K562 (cell line): ENCODE measurements at regions not wholly inside any gene's neighbourhood (a gene's known extent, or its start where the extent isn't known, plus 50 kb on each side); places are given as distances from the start of the nearest gene placed in this dataset.

ENCODE experiments used
- ATAC-seq: fragments of 200-7000 bp; cut with Tn5 transposase; 3 replicates; pipeline ENCODE4 v1.9.1; 2020; ENCODE audit warnings: moderate library complexity
- BruUV-seq: library from RNA; stranded (reverse); fragments of 400-500 nt; replicated peaks from 2 replicates; lab custom pipeline; 2021; lab: Mats Ljungman, UMichigan
- CTCF ChIA-PET: fragments of 300-600 bp; formaldehyde crosslinking; extraction: SDS; loops from one replicate; lab custom pipeline; 2021; ENCODE audit warnings: low intra/inter-chr PET ratio; lab: Yijun Ruan, JAX
- POLR2A ChIA-PET: fragments of 300-600, 350-650 bp; sonication (Branson Sonifier 250); formaldehyde crosslinking; extraction: SDS; loops from one replicate; lab custom pipeline; 2021; ENCODE audit warnings: antibody characterized with exemption, inconsistent platforms; lab: Yijun Ruan, JAX
- DNase-seq, 4 experiments: peaks; one replicate each; pipeline versions ENCODE4 v3.0.0 to v3.0.0-alpha.2; 2011 to 2018; ENCODE audit warnings: low spot score in 3 of 4, mixed read lengths in 3 of 4; ENCODE audit errors: extremely low read depth in 1 of 4
- FAIRE-seq: peaks from 2 replicates; lab custom pipeline; 2011; peaks lifted over from hg19 to GRCh38; lab: Jason Lieb, UNC
- H2AFZ ChIP-seq: 2 replicates; pipeline ENCODE4 v1.6.0; 2011; ENCODE audit warnings: low read depth, low read length, control low read depth, inconsistent platforms
- H3K27ac ChIP-seq: fragments of 200-600 bp; 3 replicates; pipeline ENCODE4 v1.8.0; 2011; ENCODE audit warnings: low read depth, mild to moderate bottlenecking, control low read depth, inconsistent platforms, low read length, moderate library complexity, mixed read lengths; ENCODE audit errors: extremely low read depth
- H3K27me3 ChIP-seq, 2 experiments: fragments of 300-600 bp in 1 of 2; 2 replicates in 1 of 2; 3 replicates in 1 of 2; pipeline versions ENCODE4 v1.6.0 to v1.8.0; 2011; ENCODE audit warnings: inconsistent platforms in 2 of 2, low read length in 2 of 2, mild to moderate bottlenecking in 1 of 2, mixed read lengths in 1 of 2, moderate library complexity in 1 of 2; ENCODE audit not compliant: control insufficient read depth in 2 of 2, insufficient read depth in 2 of 2
- H3K36me3 ChIP-seq: fragments of 300-600 bp; 3 replicates; pipeline ENCODE4 v1.8.0; 2011; ENCODE audit warnings: mild to moderate bottlenecking, low read length, inconsistent platforms; ENCODE audit not compliant: control insufficient read depth, insufficient read depth
- H3K4me1 ChIP-seq, 2 experiments: fragments of 200-600 bp in 1 of 2; replicated peaks in 1 of 2; 2 replicates in 1 of 2; 3 replicates in 1 of 2; pipeline versions ENCODE4 v1.5.1 to v1.8.0; 2011; ENCODE audit warnings: inconsistent platforms in 2 of 2, low read length in 2 of 2, mild to moderate bottlenecking in 1 of 2, mixed read lengths in 1 of 2, moderate library complexity in 1 of 2; ENCODE audit not compliant: control insufficient read depth in 2 of 2, insufficient read depth in 2 of 2
- H3K4me2 ChIP-seq: 2 replicates; pipeline ENCODE4 v1.6.1; 2011; ENCODE audit warnings: low read length, control low read depth, inconsistent platforms, mixed read lengths; ENCODE audit not compliant: insufficient read depth
- H3K4me3 ChIP-seq: fragments of 200-600 bp; sonication (generic), shearing (Covaris generic); 2 replicates; pipeline ENCODE4 v1.5.1; 2016; ENCODE audit warnings: control low read depth, inconsistent platforms
- H3K79me2 ChIP-seq: fragments of 200-600 bp; 3 replicates; pipeline ENCODE4 v1.8.0; 2011; ENCODE audit warnings: low read length, inconsistent platforms; ENCODE audit not compliant: control insufficient read depth, insufficient read depth
- H3K9ac ChIP-seq, 2 experiments: 2 replicates each; pipeline versions ENCODE4 v1.6.0 to v1.6.1; 2011; ENCODE audit warnings: low read depth in 2 of 2, low read length in 2 of 2, control low read depth in 1 of 2, inconsistent platforms in 1 of 2, mild to moderate bottlenecking in 1 of 2, mixed read lengths in 1 of 2; ENCODE audit not compliant: insufficient read depth in 1 of 2
- H3K9me1 ChIP-seq: one replicate; pipeline ENCODE4 v1.6.0; 2011; ENCODE audit warnings: inconsistent platforms, mild to moderate bottlenecking, low read length, moderate library complexity; ENCODE audit not compliant: control insufficient read depth, insufficient read depth
- H3K9me3 ChIP-seq: replicated peaks from 2 replicates; pipeline ENCODE4 v1.5.1; 2011; ENCODE audit warnings: low read depth, low read length, inconsistent platforms; ENCODE audit not compliant: control insufficient read depth, insufficient read depth
- H4K20me1 ChIP-seq: replicated peaks from 2 replicates; pipeline ENCODE4 v1.6.1; 2011; ENCODE audit warnings: low read length, inconsistent platforms, mixed read lengths; ENCODE audit not compliant: control insufficient read depth, insufficient read depth
- CXXC5 ChIP-seq: fragments of 250-450 bp; sonication (Bioruptor Pico); IDR thresholded peaks from 2 replicates; pipeline ENCODE4 v1.8.0; 2022; ENCODE audit warnings: inconsistent platforms, mild to moderate bottlenecking, moderate library complexity
- PML ChIP-seq: IDR thresholded peaks from 2 replicates; pipeline ENCODE4 v1.6.1; 2012; ENCODE audit warnings: low read length, inconsistent platforms
- SMARCB1 ChIP-seq: IDR thresholded peaks from 2 replicates; pipeline ENCODE4 v1.6.1; 2011; ENCODE audit warnings: improper control_type of control experiment, low read depth; ENCODE audit not compliant: insufficient read length
- WGBS: fragments of 100-300 bp; shearing (Covaris generic); methylation state at CpG from one replicate; pipeline ENCODE4 v1.1.6; 2016; ENCODE audit warnings: low coverage, mixed read lengths; ENCODE audit not compliant: insufficient coverage; ENCODE audit errors: missing lambda C conversion rate; 5-methylcytosine and 5-hydroxymethylcytosine counted together
- in situ Hi-C: fragments of 300-500 bp; cut with MboI; formaldehyde crosslinking; loops from 4 replicates; pipeline ENCODE4 v1.15.0; 2018; ENCODE audit warnings: inconsistent platforms, mixed read lengths
- intact Hi-C: fragments of 100-400 bp; cut with micrococcal nuclease; formaldehyde crosslinking; loops from 2 replicates; pipeline ENCODE4 v1.14.2; 2022

DNA sequence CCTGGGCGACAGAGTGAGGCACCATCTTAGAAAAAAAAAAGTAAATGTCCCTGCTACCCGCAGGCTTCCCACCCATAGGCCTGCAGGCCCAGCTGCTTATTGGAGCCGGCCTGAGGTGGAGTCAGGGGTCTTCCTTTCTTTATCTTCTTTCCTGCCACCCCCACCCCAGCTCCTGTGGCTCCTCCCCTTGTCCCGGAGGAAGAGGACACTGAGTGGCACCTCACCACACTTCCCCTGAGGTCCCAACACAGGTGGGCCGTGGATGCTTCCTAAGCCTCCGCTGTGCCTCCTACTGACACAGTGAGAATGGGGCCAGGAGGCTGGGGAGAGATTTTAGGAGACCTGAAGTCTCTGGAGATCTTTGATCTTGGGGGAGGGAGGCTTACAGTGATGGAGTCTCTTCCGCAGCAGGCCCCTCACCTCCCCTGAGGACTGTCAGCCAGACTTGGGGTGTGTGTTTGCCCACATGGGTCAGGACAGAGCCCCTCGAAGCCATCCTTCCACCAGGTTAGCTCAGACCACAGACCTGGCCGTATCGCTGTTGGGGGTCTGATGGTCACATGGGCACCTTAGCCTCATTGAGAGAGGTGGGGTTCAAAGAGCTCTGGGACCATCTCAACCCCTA is 135.4 kb upstream of the IER5L start:
- H3K79me2 ChIP-seq, result no peaks in the 10 kb centered on the region
- ATAC-seq, result no peak
- in situ Hi-C loops, result no loop called here
- H3K9ac ChIP-seq, result 0 out of 4 replicates have a peak overlapping the region, but pooled peaks of 1 of the 2 experiments have one; percentile 35
- H3K4me2 ChIP-seq, result no peak overlapping the region
- POLR2A ChIA-PET, result no interaction called here
- no peaks in the 10 kb centered on the region for H3K9me1 ChIP-seq
- no peaks in the 10 kb centered on the region for H3K9me3 ChIP-seq
- H3K4me1 ChIP-seq, result peaks cover 0 to 7% of the 10 kb centered on the region in 2 experiments; a peak in 2 of 5 replicates
- H3K27me3 ChIP-seq, result peaks cover 5 to 23% of the 10 kb centered on the region in 2 experiments; a peak in 4 of 5 replicates
- no peaks in the 10 kb centered on the region for H3K36me3 ChIP-seq
- H2AFZ ChIP-seq, result no peak overlapping the region
- no TSS peak for BruUV-seq
- DNase-seq, result no peak
- no peak for TF ChIP-seq PML
- CTCF ChIA-PET, result no interaction called here
- H3K27ac ChIP-seq, result no peak overlapping the region
- H4K20me1 ChIP-seq, result no peaks in the 10 kb centered on the region
- 7% methylated on average over 10 of the region's 10 CpGs for WGBS
- intact Hi-C loops, result no loop called here
- H3K4me3 ChIP-seq, result no peak overlapping the region
- FAIRE-seq, result no peak

DNA sequence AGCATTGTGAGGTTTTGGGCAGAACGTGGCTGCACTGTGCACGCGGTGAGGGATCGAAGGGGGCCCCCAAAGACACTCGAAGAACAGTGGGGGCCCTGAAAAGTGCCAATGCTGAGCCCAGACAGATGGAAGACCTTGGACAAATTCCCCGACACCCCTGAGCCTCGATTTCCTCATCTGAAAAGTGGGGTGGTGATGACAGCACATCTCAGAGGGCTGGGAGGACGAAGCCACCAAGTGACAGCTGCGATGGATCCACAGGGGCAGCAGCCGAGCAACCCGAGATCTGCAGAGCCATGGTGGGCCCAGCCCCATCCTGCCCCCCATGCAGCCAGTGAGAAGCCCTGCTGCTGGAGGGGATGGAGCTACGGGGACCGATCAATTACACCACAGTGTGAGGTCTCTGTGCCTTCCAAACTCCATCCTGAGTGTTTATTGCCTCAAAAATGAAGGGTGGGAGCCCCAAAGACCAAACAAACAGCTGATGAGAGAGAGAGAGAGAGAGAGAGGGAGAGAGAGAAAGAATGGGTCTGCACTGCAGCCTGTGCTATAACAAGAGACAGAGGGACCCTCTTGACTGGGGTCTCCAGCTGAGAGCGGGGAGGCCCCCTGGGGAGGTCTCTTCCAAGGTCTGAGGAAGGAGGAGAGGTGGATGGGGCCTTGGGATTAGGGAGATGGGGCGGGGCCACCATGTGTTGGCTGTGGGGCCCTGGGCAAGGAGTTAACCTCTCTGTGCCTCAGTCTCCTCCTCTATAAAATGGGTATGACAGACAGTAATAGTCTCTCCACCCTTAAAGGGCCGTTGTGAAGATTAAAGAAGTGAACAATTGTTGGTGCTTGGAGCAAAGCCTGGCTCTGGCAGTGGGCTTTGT is 134.4 kb upstream of the IER5L start:
- Histone ChIP-seq H3K9me3 (no peaks in the 10 kb centered on the region), H3K79me2 (no peaks in the 10 kb centered on the region), H4K20me1 (no peaks in the 10 kb centered on the region), H2AFZ (no peak overlapping the region), H3K4me1 (peaks cover 0 to 7% of the 10 kb centered on the region in 2 experiments; a peak in 2 of 5 replicates), H3K9me1 (no peaks in the 10 kb centered on the region), H3K36me3 (no peaks in the 10 kb centered on the region), H3K27ac (no peak overlapping the region), H3K4me2 (no peak overlapping the region), H3K9ac (no peak overlapping the region), H3K27me3 (peaks cover 5 to 33% of the 10 kb centered on the region in 2 experiments; a peak in 4 of 5 replicates), H3K4me3 (no peak overlapping the region)
- POLR2A ChIA-PET, result interaction anchor here (0.5 kb wide), 1 partner anchor 122 kb away, joined by 3 read pairs; no protein-coding TSS in a partner anchor
- CTCF ChIA-PET, result no interaction called here
- 20% methylated on average over 16 of the region's 16 CpGs for WGBS
- BruUV-seq, result no TSS peak
- peak in 1 of 4 experiments; percentile 2 for DNase-seq
- in situ Hi-C loops (no loop called here), intact Hi-C loops (no loop called here)
- ATAC-seq, result no peak
- no peak for FAIRE-seq
- TF ChIP-seq CXXC5 (CRISPR knock-in tag) (no peak), SMARCB1 (no peak)
